NCI-H2196 (cell line): ENCODE measurements at regions not wholly inside any gene's neighbourhood (a gene's known extent, or its start where the extent isn't known, plus 50 kb on each side); places are given as distances from the start of the nearest gene placed in this dataset.
"Not testable (repeated sequence)": the region's sequence is repeated elsewhere in the genome, so short reads cannot be mapped to it uniquely, and the experiment has no call there.

ENCODE experiments used
- DNase-seq: peaks from one replicate; lab custom pipeline; 2025; ENCODE audit not compliant: unreplicated experiment; lab: John Stamatoyannopoulos, UW

GRCh38 chr3:102896851-102897621 lies 462.2 kb downstream of the ZPLD1 start:
- DNase-seq: no peak

- no peak for DNase-seq
These were observed 469.8 kb downstream of the ZPLD1 start for GRCh38 chr3:102904629-102905028.

DNA sequence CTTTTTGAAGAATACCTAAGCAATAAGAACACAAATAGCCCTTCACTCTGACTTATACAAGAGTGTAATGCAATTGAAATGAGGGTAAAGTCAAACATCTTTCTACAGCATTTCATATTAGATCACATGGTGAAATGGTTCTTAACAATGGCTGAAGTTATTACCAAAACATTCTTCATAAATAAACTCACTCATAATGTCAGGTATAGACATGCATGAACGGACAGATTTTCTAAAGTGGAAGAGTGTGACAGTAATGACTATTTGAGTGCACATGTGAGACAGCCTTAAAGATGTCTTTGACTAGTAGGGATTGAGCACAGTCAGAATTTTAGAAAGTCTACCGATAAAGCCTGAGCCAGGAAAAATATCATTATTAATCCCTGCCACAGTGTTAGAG lies 471.0 kb downstream of the ZPLD1 start:
- no peak for DNase-seq

GRCh38 chr3:102906818-102907217 lies 472.0 kb downstream of the ZPLD1 start:
- DNase-seq: no peak

GRCh38 chr3:102909904-102910303 lies 475.1 kb downstream of the ZPLD1 start:
- no peak for DNase-seq

- DNase-seq: no peak
These were observed 481.7 kb downstream of the ZPLD1 start for GRCh38 chr3:102916532-102916931.

DNA sequence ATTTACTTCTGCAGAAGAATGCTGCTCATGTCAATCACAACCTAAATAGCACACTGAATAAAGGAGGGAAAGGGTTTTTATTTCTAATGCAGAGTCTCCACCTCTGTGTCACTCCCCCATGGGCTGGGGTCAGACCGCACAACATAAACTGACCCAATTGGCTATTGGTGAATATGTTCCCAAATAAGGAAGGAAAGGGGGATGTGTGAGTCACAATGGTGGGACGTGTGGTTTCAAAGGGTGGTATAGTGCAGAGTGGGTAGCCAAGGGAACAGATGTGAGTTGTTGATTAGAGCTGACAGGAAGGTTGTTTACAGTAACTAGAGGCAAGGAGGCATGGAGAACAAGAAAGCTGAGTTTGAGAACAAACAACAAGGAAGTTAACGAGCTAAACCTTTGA lies 491.8 kb downstream of the ZPLD1 start:
- no peak for DNase-seq

DNA sequence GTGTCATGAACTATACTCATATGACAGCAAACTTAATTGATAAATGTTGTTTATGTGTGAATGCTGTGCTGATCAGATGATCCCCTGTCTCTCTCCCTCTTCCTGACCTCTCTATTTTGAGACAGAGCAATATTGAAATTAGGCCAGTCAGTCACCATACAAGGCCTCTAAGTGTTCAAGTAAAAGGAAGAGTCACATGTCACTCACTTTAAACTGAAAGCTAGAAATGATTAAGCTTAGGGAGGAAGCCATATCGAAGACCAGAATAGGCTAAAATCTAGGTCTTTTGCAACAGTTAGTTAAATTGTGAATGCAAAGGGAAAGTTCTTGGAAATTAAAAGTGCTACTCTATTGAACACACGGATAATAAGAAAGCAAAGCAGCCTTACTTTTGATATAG lies 498.6 kb downstream of the ZPLD1 start:
- DNase-seq: no peak

DNA sequence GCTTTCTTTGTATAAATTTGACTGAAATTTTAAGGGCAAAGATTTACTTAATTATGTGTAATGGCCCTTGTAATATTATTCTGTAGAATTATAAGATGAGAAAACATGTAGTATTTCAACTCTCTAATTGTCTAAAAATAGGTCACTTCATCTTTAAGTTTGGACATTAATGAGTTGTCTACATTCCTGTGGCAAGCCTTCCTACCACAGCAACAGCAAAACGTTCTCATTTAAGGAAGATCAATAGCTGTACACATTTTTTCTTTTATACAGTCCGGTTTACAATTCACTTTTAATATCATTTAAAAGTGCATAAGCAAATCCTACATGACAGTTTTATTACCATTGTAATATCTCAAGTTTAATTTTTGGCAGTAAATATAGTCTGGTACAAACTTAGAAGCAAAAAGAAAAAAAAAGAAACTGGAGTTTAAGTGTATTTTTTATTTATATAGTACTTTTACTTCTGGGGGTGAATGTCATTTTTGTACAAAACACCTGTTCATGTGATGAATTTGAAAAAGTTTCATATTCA lies 501.8 kb downstream of the ZPLD1 start:
- DNase-seq: no peak

DNA sequence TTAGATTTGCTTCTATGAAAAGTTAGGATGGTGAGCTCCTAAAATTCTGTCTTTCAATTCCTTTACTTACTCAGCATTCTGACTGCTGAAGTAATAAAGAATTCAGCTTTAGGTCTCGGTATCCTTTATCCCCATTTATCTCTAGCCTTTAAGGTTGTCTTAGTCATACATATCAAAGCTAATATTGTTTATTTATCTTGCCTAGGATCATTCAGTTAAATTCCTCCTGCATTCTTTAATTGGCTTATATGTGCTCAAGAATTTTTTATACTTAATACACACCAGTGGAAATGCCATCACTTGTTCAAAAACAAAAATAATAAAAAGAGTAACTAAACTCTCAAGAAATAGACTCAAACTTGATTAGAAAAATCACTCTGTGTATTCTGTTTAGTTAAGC lies 507.0 kb downstream of the ZPLD1 start:
- no peak for DNase-seq

GRCh38 chr3:102946445-102946844 lies 511.6 kb downstream of the ZPLD1 start:
- not testable (repeated sequence) for DNase-seq

DNA sequence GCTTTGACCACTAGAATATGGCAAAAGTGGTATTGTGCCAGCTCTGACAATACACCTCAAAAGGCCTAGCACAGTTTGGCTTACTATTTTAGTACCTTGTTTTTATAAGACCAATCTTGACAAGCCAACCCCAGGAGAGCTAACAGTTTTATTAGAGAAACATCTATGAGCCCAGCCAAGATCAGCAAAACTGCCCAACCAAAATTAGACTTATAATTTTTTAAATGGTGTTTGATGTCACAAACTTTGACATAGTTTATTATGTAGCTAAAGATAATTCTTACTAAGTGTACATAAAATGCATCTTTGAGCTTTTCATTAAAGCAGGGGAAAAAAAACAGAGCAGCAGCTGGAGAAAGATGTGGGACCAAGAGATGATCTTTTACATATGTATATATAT lies 537.5 kb downstream of the ZPLD1 start:
- DNase-seq: no peak

DNA sequence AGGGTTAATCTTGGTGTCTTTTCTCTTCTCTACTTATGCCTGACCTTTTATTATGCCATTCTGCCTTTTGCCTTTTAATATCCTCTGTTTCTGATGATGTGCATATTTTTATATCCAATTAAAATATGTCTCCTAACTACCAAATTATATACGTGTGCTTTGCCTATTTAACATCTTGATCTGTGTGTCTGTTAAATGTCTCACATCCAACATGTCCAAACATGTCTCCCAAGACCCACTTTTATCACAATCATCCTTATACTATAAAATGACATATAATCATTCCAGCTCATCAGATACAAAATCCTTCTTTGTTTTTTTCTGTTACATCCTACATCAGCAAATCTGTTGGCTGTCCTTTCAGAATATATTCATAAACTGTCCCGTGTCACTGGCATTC lies 539.5 kb downstream of the ZPLD1 start:
- DNase-seq: no peak

GRCh38 chr3:102979191-102979590 lies 544.4 kb downstream of the ZPLD1 start:
- DNase-seq: no peak

DNA sequence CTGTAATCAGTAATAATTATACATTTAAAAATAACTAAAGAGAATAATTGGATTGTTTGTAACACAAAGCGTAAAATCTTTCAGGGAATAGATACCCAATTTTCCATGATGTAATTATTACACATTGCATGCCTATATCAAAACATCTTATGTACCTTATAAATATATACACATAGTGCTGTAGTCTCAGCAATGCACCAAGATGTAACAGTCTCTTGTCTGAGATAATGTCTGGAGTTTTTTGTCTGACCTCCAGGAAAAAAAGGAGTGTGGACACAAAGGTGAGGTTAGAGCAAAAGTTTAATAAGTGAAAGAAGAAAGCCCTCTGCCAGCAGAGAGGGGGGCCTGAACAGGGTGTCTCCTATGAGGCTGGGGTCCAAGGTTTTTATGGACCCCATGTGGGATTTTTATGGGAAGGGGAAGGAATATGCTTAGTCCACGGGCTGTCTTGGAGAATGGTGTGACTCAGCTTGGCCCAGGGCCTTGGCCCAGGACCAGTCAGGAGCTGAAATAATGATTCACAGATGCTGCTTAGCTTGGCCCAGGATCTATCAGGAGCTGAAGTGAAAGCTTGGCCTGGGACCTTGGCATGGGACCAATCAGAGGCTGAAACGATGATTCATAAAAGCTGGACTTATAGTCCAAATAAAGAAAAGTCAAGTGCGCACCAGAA lies 545.0 kb downstream of the ZPLD1 start:
- no peak for DNase-seq

GRCh38 chr3:102980355-102980696 lies 545.5 kb downstream of the ZPLD1 start:
- DNase-seq: no peak

- DNase-seq: no peak
These were observed 567.8 kb downstream of the ZPLD1 start for GRCh38 chr3:103002425-103003176.

- no peak for DNase-seq
These were observed 571.8 kb downstream of the ZPLD1 start for GRCh38 chr3:103006526-103007183.

DNA sequence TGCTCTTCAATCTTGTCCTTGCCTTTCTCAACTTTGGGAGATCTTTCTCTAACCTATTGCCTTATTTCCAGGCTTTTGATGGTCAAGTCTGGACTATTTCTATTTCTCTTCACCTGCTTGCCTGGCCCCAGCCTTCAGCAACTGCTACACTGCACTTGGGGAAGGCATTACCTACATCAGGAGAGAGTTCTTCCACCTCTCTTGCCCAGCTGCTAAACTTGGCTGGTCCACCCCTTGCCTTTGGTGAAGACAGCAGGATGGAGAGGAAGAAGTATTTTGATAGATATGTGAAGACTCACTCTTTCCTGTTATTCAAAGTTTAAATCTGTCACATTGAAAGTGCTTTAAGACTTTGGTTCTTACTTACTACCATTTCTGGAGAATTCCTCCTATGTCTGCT lies 574.8 kb downstream of the ZPLD1 start:
- DNase-seq: no peak

DNA sequence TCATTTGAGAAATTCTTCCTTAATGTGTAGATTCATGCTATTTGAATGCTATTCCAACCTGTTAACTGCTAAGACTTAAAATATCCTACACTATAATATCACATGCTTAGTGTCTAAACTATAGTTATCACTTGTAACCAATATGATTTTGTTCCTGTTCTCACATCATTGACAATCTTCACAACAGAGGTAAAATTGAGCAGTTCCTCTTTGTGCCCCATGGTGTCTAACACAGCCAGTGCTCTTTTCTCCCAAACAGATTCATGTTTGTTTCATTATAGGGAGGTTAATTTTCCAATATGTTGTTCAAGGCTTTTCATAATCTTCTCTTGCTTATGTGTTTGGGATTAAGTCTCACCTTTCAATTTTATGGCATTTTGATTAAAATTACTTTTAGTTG lies 591.1 kb downstream of the ZPLD1 start:
- no peak for DNase-seq

GRCh38 chr3:103033841-103034240 lies 599.0 kb downstream of the ZPLD1 start:
- DNase-seq: no peak
